ENCODE measurements at regions not wholly inside any gene's neighbourhood (a gene's known extent, or its start where the extent isn't known, plus 50 kb on each side); places are given as distances from the start of the nearest gene placed in this dataset.

DNA sequence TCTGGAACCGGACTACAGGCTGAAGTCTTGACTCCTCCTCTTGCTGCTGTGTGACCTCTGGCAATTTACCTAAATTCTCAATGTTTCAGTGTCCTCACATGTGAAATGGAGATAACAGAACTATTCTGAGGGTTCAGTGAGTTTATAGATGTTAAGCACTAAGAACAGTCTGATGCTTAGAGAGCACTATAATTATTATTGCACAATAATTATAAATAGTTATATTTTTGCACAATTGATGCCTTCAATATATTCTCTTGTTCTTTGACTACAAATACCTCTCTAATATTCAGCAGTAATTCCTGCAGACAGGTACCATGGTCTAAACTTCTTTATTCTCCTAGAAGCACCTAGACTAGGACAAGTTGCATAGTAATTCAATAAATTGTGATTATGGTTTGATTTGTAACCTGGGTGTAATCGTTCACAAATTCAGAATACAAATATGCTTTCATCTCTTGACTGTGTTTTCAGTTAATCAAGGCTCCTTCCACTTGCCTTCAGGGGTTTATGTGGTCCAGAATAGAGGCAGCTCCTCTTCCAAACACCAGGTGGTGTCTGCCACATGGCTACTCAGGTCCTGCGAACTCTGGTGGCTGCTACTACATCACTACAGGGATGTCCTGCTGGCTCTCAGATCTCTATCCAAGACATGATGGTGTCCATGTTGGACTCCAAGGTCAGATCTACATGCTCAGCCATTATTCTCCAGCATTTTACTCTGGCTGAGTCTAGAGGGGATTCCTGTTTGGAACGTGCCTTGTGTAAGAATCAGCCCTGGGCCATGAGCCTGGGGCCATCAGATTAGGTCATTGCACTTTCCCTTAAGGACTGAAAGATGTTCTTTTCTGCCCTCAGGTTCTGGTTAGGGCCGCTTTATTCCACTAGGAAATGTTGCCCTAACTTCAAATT is 103.4 kb downstream of the QRFPR start:
- Histone ChIP-seq H4K20me1 (ENCODE audit: insufficient read depth) (no peaks in the 10 kb centered on the region), H3K36me3 (ENCODE audit: low read depth) (no peaks in the 10 kb centered on the region), H3K9me3 (ENCODE audit: low read depth) (no peaks in the 10 kb centered on the region), H3F3A (ENCODE audit: insufficient read depth) (peaks cover 19% of the 10 kb centered on the region), H3K9ac (no peak overlapping the region), H3K27me3 (replicated peaks; ENCODE audit: insufficient read depth) (no peaks in the 10 kb centered on the region), H3K9me2 (ENCODE audit: insufficient read depth) (no peaks in the 10 kb centered on the region), H3K27ac (no peak overlapping the region), H2AFZ (no peak overlapping the region), H3K4me2 (ENCODE audit: unreplicated experiment) (no peak overlapping the region), H3K4me3 (no peak overlapping the region), H3K4me1 (ENCODE audit: insufficient read depth) (peaks cover 21% of the 10 kb centered on the region), H3K79me2 (ENCODE audit: insufficient read depth) (no peaks in the 10 kb centered on the region)
- TF ChIP-seq EZH2 (IDR thresholded peaks at IDR 0.05; ENCODE audit: insufficient read depth, poor library complexity, severe bottlenecking): no peak
- no peak for TF ChIP-seq EZH2phosphoT487 (IDR thresholded peaks at IDR 0.05; ENCODE audit: insufficient read depth, low read depth)
- peak; percentile 39 for DNase-seq
- WGBS, 2 experiments (ENCODE audit: low coverage in 1 of 2, low lambda C conversion rate in 2 of 2, missing lambda C conversion rate in 2 of 2): 48 to 52% methylated on average over 5 of the region's 5 CpGs
- in situ Hi-C loops (cut with MboI): no loop called here

DNA sequence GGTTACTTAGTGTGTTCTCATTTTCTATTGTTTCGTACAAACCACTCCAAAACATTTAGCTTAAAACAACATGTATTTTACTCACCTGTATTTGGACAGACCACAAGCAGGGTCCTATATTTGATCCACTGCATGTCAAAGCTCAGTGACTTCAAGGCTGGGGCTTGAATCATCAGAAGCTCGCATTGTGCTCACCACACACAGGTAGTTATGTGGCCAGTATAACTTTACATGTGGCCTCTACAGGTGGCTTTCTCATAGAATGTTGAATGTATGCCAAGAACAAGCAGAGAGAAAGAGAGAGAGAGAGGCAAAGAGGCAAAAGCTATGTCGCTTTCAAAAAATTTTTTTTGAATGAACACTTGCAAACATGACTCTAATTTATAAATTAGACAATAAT is 107.6 kb downstream of the QRFPR start:
- Histone ChIP-seq H4K20me1 (ENCODE audit: insufficient read depth) (no peaks in the 10 kb centered on the region), H3K79me2 (ENCODE audit: insufficient read depth) (no peaks in the 10 kb centered on the region), H3K27me3 (replicated peaks; ENCODE audit: insufficient read depth) (no peaks in the 10 kb centered on the region), H3F3A (ENCODE audit: insufficient read depth) (0 out of 2 replicates have a peak, but pooled peaks cover 10% of the 10 kb centered on the region), H2AFZ (no peak overlapping the region), H3K4me2 (ENCODE audit: unreplicated experiment) (no peak overlapping the region), H3K9me2 (ENCODE audit: insufficient read depth) (no peaks in the 10 kb centered on the region), H3K36me3 (ENCODE audit: low read depth) (no peaks in the 10 kb centered on the region), H3K9me3 (ENCODE audit: low read depth) (no peaks in the 10 kb centered on the region), H3K27ac (no peak overlapping the region), H3K9ac (no peak overlapping the region), H3K4me1 (ENCODE audit: insufficient read depth) (peaks cover 20% of the 10 kb centered on the region), H3K4me3 (no peak overlapping the region)
- WGBS, 2 experiments (ENCODE audit: low coverage in 1 of 2, low lambda C conversion rate in 2 of 2, missing lambda C conversion rate in 2 of 2): 96 to 98% methylated on average over 3 of the region's 3 CpGs
- TF ChIP-seq EZH2phosphoT487 (IDR thresholded peaks at IDR 0.05; ENCODE audit: insufficient read depth, low read depth): no peak
- TF ChIP-seq EZH2 (IDR thresholded peaks at IDR 0.05; ENCODE audit: insufficient read depth, poor library complexity, severe bottlenecking): no peak
- DNase-seq: no peak
- in situ Hi-C loops (cut with MboI): no loop called here

DNA sequence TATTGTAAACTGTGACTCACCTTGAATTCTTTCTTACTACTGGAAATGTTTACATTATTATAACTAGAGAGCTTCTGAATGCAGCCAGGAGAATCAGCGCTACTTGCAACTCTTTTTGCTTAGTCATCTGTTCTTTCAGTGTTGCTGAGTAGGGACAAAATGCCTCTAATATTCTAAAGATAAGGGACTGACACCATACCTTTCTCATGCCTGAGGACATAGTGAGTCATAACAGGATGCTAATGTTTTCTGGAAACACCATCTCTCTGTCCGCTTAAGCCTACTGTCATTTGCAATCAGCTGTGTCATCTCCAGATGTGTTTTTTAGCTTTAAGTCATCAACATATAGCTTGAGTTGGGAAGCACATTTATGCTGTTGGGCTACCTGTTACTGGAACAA is 108.3 kb downstream of the QRFPR start:
- H3K9me2 ChIP-seq (ENCODE audit: insufficient read depth): no peaks in the 10 kb centered on the region
- no peak overlapping the region for H3K9ac ChIP-seq
- H3K9me3 ChIP-seq (ENCODE audit: low read depth): no peaks in the 10 kb centered on the region
- peak; percentile 65 for DNase-seq
- 2 to 3% methylated on average over 2 of the region's 2 CpGs for WGBS, 2 experiments (ENCODE audit: low coverage in 1 of 2, low lambda C conversion rate in 2 of 2, missing lambda C conversion rate in 2 of 2)
- H3K4me3 ChIP-seq: no peak overlapping the region
- TF ChIP-seq EZH2 (IDR thresholded peaks at IDR 0.05; ENCODE audit: insufficient read depth, poor library complexity, severe bottlenecking) (no peak), EZH2phosphoT487 (IDR thresholded peaks at IDR 0.05; ENCODE audit: insufficient read depth, low read depth) (no peak)
- peak overlapping the region; percentile 65 for H3K4me2 ChIP-seq (ENCODE audit: unreplicated experiment)
- H4K20me1 ChIP-seq (ENCODE audit: insufficient read depth): no peaks in the 10 kb centered on the region
- no peak overlapping the region for H2AFZ ChIP-seq
- H3K79me2 ChIP-seq (ENCODE audit: insufficient read depth): no peaks in the 10 kb centered on the region
- H3K27ac ChIP-seq: no peak overlapping the region
- no peaks in the 10 kb centered on the region for H3K36me3 ChIP-seq (ENCODE audit: low read depth)
- H3K27me3 ChIP-seq (replicated peaks; ENCODE audit: insufficient read depth): no peaks in the 10 kb centered on the region
- 0 out of 2 replicates have a peak, but pooled peaks cover 9% of the 10 kb centered on the region for H3F3A ChIP-seq (ENCODE audit: insufficient read depth)
- peaks cover 20% of the 10 kb centered on the region for H3K4me1 ChIP-seq (ENCODE audit: insufficient read depth)
- in situ Hi-C loops (cut with MboI): no loop called here

DNA sequence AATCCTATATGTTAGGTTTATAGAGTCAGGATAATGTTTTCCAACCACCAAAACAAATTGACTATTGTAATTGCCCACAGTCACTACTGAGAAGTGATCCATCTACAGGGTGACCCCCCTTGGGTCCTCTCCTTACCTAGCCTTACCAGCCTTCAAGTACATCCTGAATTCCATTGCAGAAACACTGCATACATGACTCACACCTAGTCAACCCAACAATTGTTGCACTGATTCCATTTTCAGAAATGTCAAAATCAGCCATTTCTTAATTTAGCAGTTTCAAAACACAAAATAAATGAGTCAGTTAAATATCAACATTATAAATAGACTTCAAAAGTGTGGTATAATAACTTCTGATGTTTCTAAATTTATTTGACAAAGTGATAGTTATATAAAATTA is 106.3 kb upstream of the TNIP3 start:
- no peak overlapping the region for H3K9ac ChIP-seq
- H4K20me1 ChIP-seq (ENCODE audit: insufficient read depth): no peaks in the 10 kb centered on the region
- no peak overlapping the region for H2AFZ ChIP-seq
- H3K9me2 ChIP-seq (ENCODE audit: insufficient read depth): no peaks in the 10 kb centered on the region
- TF ChIP-seq EZH2 (IDR thresholded peaks at IDR 0.05; ENCODE audit: insufficient read depth, poor library complexity, severe bottlenecking): no peak
- no peak for TF ChIP-seq EZH2phosphoT487 (IDR thresholded peaks at IDR 0.05; ENCODE audit: insufficient read depth, low read depth)
- 0 out of 2 replicates have a peak, but pooled peaks cover 9% of the 10 kb centered on the region for H3F3A ChIP-seq (ENCODE audit: insufficient read depth)
- in situ Hi-C loops (cut with MboI): no loop called here
- no peak overlapping the region for H3K4me2 ChIP-seq (ENCODE audit: unreplicated experiment)
- no peak overlapping the region for H3K27ac ChIP-seq
- H3K9me3 ChIP-seq (ENCODE audit: low read depth): no peaks in the 10 kb centered on the region
- peaks cover 20% of the 10 kb centered on the region for H3K4me1 ChIP-seq (ENCODE audit: insufficient read depth)
- DNase-seq: peak; percentile 37
- no peaks in the 10 kb centered on the region for H3K27me3 ChIP-seq (replicated peaks; ENCODE audit: insufficient read depth)
- no peaks in the 10 kb centered on the region for H3K36me3 ChIP-seq (ENCODE audit: low read depth)
- H3K79me2 ChIP-seq (ENCODE audit: insufficient read depth): no peaks in the 10 kb centered on the region
- H3K4me3 ChIP-seq: no peak overlapping the region

Data from GM23248 (cell line).